NCI-H524 treated with DMSO at 0.1 percent for 48 hours (cell line): ENCODE measurements at regions not wholly inside any gene's neighbourhood (a gene's known extent, or its start where the extent isn't known, plus 50 kb on each side); places are given as distances from the start of the nearest gene placed in this dataset.

Experiments
- DNase-seq: peaks from one replicate; lab custom pipeline; 2025; lab: John Stamatoyannopoulos, UW

- no peak for DNase-seq
Observed at GRCh38 chr17:71395901-71396300, 724.9 kb upstream of the SOX9 start.

- no peak for DNase-seq
Observed at GRCh38 chr17:71396711-71397110, 724.1 kb upstream of the SOX9 start.

GRCh38 chr17:71398025-71398424, 722.8 kb upstream of the SOX9 start:
- DNase-seq, result no peak

- DNase-seq, result no peak
Observed at GRCh38 chr17:71398800-71399219, 722.0 kb upstream of the SOX9 start.

- no peak for DNase-seq
Observed at GRCh38 chr17:71399221-71399620, 721.6 kb upstream of the SOX9 start.

GRCh38 chr17:71399649-71400048, 721.2 kb upstream of the SOX9 start:
- no peak for DNase-seq

GRCh38 chr17:71402007-71402406, 718.8 kb upstream of the SOX9 start:
- DNase-seq, result no peak

GRCh38 chr17:71402661-71403141, 718.1 kb upstream of the SOX9 start:
- DNase-seq, result no peak

- DNase-seq, result no peak
Observed at GRCh38 chr17:71405101-71405500, 715.7 kb upstream of the SOX9 start.

- DNase-seq, result no peak
Observed at GRCh38 chr17:71407981-71408380, 712.8 kb upstream of the SOX9 start.

GRCh38 chr17:71409137-71409536, 711.7 kb upstream of the SOX9 start:
- no peak for DNase-seq

GRCh38 chr17:71409712-71410111, 711.1 kb upstream of the SOX9 start:
- no peak for DNase-seq

- DNase-seq, result no peak
Observed at GRCh38 chr17:71412803-71413202, 708.0 kb upstream of the SOX9 start.

GRCh38 chr17:71413935-71414334, 706.9 kb upstream of the SOX9 start:
- no peak for DNase-seq

- DNase-seq, result no peak
Observed at GRCh38 chr17:71417142-71417541, 703.7 kb upstream of the SOX9 start.

- no peak for DNase-seq
Observed at GRCh38 chr17:71422968-71423367, 697.9 kb upstream of the SOX9 start.

GRCh38 chr17:71423871-71424546, 696.8 kb upstream of the SOX9 start:
- DNase-seq, result no peak

GRCh38 chr17:71427801-71428200, 693.0 kb upstream of the SOX9 start:
- no peak for DNase-seq

GRCh38 chr17:71428897-71429296, 691.9 kb upstream of the SOX9 start:
- no peak for DNase-seq

GRCh38 chr17:71430281-71430680, 690.5 kb upstream of the SOX9 start:
- no peak for DNase-seq

GRCh38 chr17:71431146-71431545, 689.7 kb upstream of the SOX9 start:
- DNase-seq, result no peak

- no peak for DNase-seq
Observed at GRCh38 chr17:71432378-71433315, 688.2 kb upstream of the SOX9 start.

GRCh38 chr17:71434716-71435115, 686.1 kb upstream of the SOX9 start:
- no peak for DNase-seq
